Glutamatergic neuron (in vitro differentiated cells): ENCODE measurements at regions not wholly inside any gene's neighbourhood (a gene's known extent, or its start where the extent isn't known, plus 50 kb on each side); places are given as distances from the start of the nearest gene placed in this dataset.

Source experiments
- DNase-seq: peaks from one replicate; pipeline ENCODE4 v3.0.0; 2022
- H3K27ac Mint-ChIP-seq: one replicate; pipeline ENCODE4 v1.8.0; 2020; ENCODE audit warnings: mild to moderate bottlenecking, mixed read lengths, inconsistent platforms; ENCODE audit not compliant: unreplicated experiment
- H3K27me3 Mint-ChIP-seq: one replicate; pipeline ENCODE4 v1.8.0; 2020; ENCODE audit warnings: mild to moderate bottlenecking, moderate library complexity, mixed read lengths, inconsistent platforms; ENCODE audit not compliant: unreplicated experiment
- H3K36me3 Mint-ChIP-seq: one replicate; pipeline ENCODE4 v1.8.0; 2020; ENCODE audit warnings: mild to moderate bottlenecking, mixed read lengths, inconsistent platforms; ENCODE audit not compliant: unreplicated experiment
- H3K4me1 Mint-ChIP-seq: one replicate; pipeline ENCODE4 v1.8.0; 2020; ENCODE audit warnings: mild to moderate bottlenecking, low read depth, mixed read lengths, inconsistent platforms; ENCODE audit not compliant: unreplicated experiment
- H3K4me3 Mint-ChIP-seq: one replicate; pipeline ENCODE4 v1.8.0; 2020; ENCODE audit warnings: mild to moderate bottlenecking, mixed read lengths, inconsistent platforms; ENCODE audit not compliant: unreplicated experiment
- H3K9me3 Mint-ChIP-seq: one replicate; pipeline ENCODE4 v1.8.0; 2020; ENCODE audit warnings: mild to moderate bottlenecking, moderate library complexity, mixed read lengths, inconsistent platforms; ENCODE audit not compliant: unreplicated experiment
- TF ChIP-seq, protein P1 (sequence below): fragments of 200-600 bp; sonication (generic); IDR thresholded peaks from one replicate; pipeline ENCODE4 v1.5.0; 2021; ENCODE audit not compliant: partially characterized antibody, unreplicated experiment

- Mint-ChIP-seq H3K36me3 (no peaks in the 10 kb centered on the region), H3K4me3 (no peak overlapping the region), H3K9me3 (no peaks in the 10 kb centered on the region), H3K27me3 (no peaks in the 10 kb centered on the region), H3K4me1 (no peaks in the 10 kb centered on the region), H3K27ac (no peak overlapping the region)
- no peak for DNase-seq
- TF ChIP-seq, protein P1, sequence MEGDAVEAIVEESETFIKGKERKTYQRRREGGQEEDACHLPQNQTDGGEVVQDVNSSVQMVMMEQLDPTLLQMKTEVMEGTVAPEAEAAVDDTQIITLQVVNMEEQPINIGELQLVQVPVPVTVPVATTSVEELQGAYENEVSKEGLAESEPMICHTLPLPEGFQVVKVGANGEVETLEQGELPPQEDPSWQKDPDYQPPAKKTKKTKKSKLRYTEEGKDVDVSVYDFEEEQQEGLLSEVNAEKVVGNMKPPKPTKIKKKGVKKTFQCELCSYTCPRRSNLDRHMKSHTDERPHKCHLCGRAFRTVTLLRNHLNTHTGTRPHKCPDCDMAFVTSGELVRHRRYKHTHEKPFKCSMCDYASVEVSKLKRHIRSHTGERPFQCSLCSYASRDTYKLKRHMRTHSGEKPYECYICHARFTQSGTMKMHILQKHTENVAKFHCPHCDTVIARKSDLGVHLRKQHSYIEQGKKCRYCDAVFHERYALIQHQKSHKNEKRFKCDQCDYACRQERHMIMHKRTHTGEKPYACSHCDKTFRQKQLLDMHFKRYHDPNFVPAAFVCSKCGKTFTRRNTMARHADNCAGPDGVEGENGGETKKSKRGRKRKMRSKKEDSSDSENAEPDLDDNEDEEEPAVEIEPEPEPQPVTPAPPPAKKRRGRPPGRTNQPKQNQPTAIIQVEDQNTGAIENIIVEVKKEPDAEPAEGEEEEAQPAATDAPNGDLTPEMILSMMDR = no peak
Observed at GRCh38 chr5:39605588-39606575, 181.1 kb upstream of the DAB2 start.

GRCh38 chr5:39605145-39605544 is 180.4 kb upstream of the DAB2 start:
- no peaks in the 10 kb centered on the region for H3K27me3 Mint-ChIP-seq
- DNase-seq = no peak
- no peaks in the 10 kb centered on the region for H3K9me3 Mint-ChIP-seq
- H3K4me1 Mint-ChIP-seq = no peaks in the 10 kb centered on the region
- H3K36me3 Mint-ChIP-seq = no peaks in the 10 kb centered on the region
- H3K27ac Mint-ChIP-seq = no peak overlapping the region
- H3K4me3 Mint-ChIP-seq = no peak overlapping the region
- TF ChIP-seq, protein P1 = no peak

DNA sequence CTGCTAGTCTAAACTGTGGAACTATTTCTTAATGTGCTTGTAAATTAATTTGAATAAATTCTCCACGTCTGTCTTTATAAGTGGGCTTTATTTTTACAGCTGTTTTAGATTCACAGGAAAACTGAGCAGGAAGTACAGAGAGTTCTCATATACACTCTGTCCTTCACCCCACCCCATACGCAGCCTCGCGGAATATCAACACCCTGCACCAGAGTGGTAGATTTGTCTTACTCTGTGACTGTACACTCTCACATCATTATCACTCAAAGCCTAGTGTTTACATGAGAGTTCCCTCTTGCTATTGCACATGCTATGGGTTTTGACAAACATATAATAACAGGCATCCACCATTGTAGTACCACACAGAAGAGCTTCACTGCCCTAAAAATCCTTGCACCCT is 179.7 kb upstream of the DAB2 start:
- Mint-ChIP-seq H3K9me3 (no peaks in the 10 kb centered on the region), H3K4me1 (no peaks in the 10 kb centered on the region), H3K27ac (no peak overlapping the region), H3K27me3 (no peaks in the 10 kb centered on the region), H3K4me3 (no peak overlapping the region), H3K36me3 (no peaks in the 10 kb centered on the region)
- no peak for DNase-seq
- TF ChIP-seq, protein P1 = no peak

DNA sequence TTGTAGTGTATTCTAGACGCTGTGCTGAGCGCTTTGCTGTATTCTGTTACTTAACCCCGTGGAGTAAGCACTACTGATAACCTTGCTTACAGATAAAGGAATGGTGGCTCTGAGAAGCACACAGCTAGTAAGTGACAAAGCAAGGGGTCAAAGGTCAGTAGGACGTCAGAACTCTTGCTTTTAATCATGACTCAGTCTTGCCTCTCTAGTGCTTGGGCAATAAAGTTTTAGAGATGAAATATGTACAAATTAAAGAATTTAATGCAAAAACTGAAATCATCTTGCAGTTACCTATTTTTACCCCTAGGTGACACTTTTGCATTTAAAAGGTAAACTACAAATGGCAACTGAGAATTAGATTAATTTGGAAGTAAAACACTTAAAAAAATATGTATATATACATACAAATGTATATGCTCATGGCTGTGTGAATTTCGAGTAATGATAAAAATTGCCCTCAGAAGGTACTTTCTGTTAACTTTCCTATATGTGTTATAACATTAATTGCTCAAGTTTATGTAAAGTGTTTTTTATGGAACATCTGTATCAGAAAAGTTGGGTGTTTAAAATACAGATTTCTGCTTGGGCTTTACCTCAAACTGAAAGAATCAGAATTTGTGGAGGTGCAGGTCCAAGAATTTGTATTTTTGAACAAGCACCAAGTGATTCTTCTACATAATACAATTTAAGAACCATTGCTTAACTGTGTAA is 175.1 kb upstream of the DAB2 start:
- no peaks in the 10 kb centered on the region for H3K4me1 Mint-ChIP-seq
- no peak overlapping the region for H3K4me3 Mint-ChIP-seq
- TF ChIP-seq, protein P1 = peak; percentile 83
- H3K27me3 Mint-ChIP-seq = no peaks in the 10 kb centered on the region
- no peak overlapping the region for H3K27ac Mint-ChIP-seq
- H3K36me3 Mint-ChIP-seq = no peaks in the 10 kb centered on the region
- DNase-seq = no peak
- H3K9me3 Mint-ChIP-seq = no peaks in the 10 kb centered on the region
